ENCODE measurements at regions not wholly inside any gene's neighbourhood (a gene's known extent, or its start where the extent isn't known, plus 50 kb on each side); places are given as distances from the start of the nearest gene placed in this dataset.
A peak's percentile ranks its signal among the peaks of the same experiment; 100 is the strongest.

DNA sequence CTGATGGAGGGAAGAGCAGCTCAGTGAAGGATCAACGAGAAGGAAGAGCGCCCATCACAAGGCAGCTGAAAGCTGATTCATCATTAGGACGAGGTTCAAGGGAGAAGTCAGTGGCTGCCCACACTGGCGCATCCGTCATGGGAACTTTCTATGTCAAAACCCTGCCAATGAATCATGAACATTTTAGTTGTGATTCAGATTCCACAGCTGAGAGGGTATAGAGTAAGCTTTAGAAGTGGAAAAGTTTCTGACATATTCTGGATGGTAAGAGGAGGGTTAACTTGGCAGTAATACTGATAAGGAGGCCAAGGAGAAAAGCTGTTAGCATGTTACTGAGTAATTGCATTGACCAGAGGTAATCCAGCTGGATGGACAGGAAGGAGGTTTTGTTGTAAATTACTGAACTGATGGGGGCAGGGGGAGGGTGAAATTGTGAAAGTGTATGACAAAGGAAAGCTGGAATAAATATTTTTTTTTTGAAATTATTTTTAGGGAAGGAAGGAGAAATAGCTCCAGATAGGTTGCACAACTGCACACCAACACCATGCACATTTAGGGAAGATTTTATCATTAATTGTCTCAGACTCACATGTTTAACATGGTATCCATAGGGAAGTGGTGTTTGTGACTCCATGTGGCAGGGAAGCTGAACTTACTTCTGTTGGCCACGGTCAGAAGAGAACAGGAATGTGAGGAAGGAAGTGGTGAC is 78.3 kb upstream of the NRP1 start:
- peak; percentile 91 for DNase-seq (ENCODE audit: low read depth)

DNA sequence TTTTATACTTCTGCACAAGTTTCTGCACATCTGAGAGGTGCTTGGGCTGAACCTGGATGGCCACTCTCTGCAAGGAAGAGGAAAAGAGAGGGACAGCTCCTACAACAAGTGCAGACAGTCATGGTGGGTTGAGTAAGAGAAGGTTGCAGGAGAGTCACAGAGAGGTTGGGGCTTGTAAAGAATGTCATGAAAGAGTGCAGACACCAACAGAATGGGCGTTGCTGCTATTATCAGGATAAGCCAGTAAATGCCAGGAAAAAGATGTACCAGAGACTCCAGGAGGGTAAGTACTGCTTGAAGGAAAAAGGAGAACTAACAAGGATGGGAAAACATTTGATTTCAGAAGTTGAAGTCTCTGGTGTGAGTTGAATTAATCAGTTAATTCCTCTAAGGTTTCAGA is 77.8 kb upstream of the NRP1 start:
- DNase-seq (ENCODE audit: low read depth): no peak

DNA sequence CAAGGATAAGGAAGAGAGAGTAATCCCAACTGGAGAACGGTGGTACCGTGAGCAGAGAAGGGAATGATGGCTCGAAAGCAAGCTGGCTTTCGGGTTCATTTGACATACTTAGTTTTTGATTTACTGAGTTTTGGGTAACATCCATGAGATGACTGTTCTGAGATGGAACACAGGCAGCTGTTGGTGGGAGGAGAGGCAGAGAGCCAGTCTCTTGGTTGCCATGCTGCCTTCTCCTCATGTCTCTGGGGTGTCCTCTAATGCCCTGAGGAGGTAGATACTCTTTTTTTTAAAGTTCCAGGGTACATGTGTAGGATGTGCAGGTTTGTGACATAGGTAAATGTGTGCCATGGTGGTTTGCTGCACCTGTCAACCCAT is 76.4 kb upstream of the NRP1 start:
- DNase-seq (ENCODE audit: low read depth): no peak

DNA sequence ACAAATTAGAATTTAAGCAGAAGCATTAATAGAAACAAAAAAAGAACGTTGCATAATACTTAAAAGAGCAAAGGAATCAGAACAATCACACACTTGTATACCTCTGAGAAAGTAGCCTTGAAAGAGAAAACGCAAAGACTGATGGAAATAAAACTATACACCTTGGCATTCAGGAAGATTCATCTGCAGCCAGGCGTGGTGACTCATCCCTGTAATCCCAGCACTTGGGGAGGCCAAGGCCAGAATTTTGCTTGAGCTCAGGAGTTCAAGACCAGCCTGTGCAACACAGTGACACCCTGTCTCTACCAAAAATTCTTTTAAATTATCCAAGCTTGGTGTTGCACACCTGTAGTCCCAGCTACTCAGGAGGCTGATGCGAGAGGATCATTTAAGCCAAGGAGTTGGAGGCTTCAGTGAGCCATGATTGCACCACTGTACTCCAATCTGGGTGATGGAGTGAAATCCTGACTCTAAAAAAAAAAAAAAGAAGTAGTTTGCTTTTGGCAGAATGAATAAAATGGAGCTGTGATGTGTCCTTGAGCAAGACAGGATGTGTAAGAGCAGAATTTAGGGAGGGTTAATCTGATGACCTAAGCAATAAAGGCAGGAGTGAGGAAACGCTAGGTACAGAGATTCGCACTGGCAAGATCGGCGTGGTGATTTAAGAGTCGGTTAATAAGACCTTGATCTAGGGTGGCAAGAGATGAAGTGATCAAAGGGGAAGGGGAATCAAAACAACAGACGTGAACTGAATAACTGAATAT is 75.8 kb upstream of the NRP1 start:
- no peak for DNase-seq (ENCODE audit: low read depth)

DNA sequence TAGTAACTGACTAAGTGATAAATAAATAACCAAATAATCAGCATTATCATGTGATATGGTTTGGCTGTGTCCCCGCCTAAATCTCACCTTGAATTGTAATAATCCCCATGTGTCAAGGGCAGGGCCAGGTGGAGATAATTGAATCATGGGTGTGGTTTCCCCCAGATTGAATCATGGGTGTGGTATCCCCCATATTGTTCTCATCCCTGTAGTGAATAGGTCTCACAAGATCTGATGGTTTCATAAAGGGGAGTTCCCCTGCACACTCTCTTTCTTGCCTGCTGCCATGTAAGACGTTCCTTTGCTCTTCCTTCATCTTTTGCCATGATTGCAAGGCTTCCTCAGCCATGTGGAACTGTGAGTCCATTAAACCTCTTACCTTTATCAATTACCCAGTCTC is 72.1 kb upstream of the NRP1 start:
- DNase-seq (ENCODE audit: low read depth): no peak

DNA sequence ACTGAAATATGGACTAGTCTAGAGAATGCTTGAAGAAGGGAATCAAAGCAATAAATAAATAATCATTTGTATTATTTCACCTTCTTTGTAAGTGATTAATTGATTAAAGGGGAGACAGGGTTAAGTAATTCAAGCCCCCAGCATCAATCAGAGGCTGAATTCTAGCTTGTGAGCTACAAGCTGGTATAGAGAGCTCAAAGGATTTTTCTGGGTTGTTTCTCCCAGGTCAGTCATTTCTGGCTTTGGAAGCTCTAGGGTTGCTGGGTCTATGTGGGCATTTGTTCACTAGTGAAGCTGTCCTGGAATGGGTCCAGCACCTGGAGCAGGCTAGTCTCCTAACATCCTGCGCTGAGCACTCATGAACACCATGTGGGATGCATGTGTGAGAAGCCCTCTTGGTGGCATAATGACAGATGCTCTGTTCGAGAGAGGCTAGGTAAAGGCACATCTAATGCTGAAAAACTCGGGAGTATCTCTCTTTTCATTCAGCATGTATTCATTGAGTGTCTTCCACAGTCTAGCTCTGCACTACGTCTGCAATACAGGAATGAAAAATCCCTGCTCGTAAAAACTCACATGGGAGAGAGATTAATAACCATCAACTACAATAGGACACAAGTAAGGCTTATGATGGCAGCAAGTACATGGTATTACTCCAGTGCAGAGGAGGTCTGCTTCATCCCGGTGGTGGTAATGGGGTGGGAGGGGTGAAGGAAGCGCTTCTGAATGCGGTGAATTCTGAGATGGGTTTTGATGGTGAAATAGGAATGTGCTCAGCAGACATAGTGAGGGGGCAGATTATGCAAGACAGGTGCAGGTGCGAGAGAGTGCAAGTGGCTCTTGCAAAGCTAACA is 68.0 kb upstream of the NRP1 start:
- DNase-seq (ENCODE audit: low read depth): no peak

DNA sequence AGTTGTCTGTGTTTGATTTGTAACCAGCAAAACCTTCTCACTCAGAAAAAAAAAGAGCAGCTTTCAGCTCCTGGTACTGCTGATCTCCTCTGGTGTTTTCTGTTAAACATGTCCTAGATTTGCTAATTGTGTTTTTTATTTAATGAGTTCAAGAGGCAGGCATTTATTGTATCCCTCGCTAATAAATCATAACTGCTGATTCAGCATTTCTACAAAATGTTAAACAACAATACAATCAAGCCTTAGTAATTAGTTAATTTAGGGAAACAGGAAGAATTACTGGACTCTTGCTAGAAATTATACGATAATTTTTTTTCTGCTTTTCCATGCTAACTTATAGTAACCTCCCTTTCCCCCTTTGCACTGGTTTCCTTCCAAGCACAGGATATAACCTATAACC is 66.8 kb upstream of the NRP1 start:
- DNase-seq (ENCODE audit: low read depth): no peak

DNA sequence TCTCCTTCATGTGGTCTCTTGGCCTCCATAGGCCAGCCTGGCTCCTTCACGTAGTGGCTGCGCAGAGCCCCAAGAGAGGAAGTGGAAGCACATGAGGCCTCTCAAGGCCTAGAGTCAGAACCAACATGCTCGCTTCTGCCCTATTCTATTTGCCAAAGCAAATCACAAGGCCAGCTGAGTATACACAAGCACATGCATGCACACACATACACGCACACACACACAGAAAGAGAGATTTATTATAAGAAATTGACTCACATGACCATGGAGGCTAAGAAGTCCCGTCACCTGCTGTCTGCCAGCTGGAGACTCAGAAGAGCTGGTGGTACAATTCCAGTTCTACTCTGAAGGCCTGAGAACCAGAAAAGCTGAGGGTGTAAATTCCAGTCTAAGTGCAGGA is 64.3 kb upstream of the NRP1 start:
- no peak for DNase-seq (ENCODE audit: low read depth)

DNA sequence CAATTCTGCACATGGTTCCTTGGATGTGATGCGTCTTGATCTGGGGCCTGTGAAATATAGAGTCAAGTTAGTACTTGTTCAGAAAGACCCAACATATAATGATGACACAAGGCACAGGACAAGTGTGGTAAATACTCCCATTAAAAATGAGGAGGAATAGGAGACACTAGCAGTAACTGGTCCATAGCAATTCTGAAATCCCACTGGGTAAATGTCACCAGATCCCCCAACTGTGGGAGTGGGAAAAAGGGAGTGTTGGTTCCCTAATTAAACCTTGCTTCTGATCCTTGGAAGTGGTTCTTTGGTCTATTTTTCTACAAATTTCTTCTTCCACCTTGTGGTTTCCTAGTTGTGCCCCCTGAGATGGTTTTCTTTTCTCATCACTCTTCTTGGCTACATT is 62.5 kb upstream of the NRP1 start:
- no peak for DNase-seq (ENCODE audit: low read depth)

DNA sequence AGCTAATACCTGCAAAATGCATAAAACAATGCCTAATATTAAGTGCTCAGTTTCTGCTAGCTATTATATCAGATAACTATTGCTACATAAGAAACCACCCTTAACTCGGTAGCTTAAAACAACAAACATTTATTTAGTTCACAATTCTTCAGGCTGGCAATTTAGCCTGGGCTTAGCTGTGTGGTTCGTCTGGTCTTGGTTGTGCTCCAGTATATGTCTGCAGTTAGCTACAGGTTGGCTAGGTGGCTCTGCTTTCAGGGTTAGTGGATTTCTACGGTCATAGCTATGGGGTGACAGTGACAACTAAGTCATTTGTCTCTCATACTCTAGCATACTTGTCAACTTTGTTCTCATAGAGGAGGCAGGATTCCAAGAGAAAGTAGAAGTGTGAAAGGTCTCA is 61.8 kb upstream of the NRP1 start:
- no peak for DNase-seq (ENCODE audit: low read depth)

DNA sequence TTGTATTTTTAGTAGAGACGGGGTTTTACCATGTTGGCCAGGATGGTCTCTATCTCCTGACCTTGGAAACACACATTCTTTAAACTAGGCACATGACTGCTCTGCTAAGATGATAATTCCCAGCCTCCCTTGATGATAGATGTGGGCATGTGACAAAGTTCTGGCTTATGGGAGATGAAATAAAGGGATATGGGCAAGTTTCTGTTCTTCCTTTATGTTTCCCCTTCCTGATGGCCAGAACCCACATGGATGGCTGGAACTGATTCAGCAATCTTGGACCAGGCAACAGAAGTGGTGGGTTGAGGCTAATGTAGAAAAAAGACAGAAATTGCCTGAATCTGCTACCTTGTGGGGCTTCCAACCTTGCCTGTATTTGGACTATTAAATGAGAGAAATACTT is 60.7 kb upstream of the NRP1 start:
- DNase-seq (ENCODE audit: low read depth): no peak

DNA sequence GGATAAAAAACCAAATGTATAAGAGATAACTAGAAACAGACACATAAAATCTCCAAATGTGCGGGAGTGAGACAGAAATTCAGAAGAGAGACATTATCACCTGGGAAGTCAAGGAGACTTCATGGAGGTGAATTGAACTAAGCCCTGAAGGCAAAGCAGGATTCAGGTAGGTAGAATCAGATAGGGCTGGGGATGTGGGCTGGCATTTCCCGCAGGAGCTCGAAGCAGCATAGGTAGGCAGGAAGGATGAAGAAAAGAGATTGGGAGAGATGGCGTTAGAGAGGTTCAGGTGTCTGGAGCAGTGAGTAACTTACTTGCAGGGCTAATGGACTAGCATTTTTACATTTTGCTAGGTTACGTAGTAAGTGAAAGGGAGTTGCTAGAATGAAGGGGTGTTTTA is 58.2 kb upstream of the NRP1 start:
- no peak for DNase-seq (ENCODE audit: low read depth)

DNA sequence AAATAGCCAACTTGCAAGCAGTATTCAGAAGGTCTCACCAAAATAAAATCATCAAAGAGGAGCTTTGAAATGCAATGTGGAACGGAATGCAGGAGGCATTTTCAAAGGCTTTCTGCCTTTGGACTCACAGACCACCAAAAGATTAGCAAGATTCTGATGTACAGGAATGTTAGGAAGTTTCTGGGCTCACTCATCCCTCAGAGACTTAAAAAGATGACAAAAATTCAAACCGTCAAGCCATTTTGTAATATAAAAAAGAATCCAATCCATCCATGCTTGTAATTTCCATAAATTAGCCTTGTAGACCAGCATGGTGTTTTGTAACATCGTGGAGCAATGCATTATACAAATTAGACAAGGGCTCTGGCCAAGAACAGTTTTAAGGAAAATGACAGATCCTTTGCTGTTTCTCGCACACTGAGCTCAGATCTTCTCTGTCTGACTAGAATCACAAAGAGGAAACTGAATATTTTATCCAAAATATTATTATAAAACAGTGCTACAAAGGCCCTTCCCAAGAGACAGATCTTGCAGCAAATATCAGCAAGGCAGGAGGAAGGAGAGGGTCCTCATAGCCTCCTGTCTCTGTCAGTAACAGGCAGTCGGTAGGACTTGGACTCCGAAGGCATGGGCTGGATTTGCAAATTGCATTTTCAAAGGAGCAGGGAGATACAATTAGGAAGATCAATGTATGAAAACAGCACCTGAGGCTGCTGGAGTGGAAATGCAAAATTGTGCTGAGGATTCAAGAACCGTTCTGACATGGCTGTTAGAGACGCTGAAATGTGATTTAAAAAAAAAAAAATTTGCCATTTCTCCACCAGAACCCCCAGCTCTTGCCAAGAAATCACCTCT is 57.4 kb upstream of the NRP1 start:
- DNase-seq (ENCODE audit: low read depth): no peak

DNA sequence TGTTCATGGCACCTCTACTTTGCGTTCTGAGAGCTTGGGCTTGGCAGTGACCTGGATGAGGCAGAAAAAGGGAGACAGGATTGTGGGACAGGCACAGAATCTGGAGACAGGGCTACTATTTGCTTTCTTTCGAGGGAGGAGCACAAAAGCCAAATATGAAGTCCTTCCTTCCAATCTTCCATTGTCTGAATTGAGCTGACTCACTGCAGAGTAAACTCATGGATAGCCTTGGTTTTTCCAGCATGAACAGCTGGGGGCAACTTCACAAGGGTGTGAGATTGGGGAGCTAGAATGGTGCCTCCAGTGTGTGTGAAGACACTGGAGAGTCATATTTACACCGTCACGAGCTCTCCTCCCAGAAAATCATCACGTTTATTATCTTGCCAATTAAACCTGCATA is 55.6 kb upstream of the NRP1 start:
- DNase-seq (ENCODE audit: low read depth): no peak

DNA sequence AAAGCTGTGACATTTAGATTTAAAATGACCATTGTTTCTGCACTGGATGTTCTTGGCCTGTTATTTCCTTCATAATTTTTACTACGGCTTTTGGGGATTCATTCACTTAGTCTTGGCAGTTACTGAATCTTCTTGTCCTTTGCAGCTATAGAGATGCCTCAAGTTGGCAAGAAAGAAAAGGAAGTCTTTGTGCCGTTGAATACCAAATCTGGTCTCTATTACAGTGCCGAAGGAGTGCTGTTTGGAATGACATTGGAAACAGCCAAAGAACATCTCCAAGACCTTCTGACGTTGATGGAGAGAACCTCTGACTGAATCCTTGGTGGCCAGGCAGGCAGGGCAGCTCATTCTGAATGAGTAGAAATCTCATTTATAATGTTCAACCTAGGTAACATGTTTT is 54.3 kb upstream of the NRP1 start:
- no peak for DNase-seq (ENCODE audit: low read depth)

DNA sequence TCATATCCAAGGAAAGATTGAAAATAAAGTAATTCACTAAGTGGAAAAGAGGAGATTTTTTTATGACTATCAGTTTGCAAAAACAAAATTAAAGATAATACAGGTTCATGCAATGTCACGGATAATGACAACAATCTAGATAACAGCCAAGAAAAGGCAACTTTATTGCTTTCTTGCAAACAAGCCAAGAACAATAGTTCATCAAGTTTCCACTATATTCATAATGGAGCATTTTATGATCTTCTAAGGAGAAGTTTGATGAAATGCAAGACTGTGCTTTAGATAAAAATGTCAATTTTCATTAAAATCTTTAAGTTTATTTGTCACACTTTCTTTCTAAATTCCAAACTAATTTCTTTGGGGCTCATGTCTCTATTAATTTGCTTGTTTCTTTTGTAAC is 53.9 kb upstream of the NRP1 start:
- no peak for DNase-seq (ENCODE audit: low read depth)

DNA sequence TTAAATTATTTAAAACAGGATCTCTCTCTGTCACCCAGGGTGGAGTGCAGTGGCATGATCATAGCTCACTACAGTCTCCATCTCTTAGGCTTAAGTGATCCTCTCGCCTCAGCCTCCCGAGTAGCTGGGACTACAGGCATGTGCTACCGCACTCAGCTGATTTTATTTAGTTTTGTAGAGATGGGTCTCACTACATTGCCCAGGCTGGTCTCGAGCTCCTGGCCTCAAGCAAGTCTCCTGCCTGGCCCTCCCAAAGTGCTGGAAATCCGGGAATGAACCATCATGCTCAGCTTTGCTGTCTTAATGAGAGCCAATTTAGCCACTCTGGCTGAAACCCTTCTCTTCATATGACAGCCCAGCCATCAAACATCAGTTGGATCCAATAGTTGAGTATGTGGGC is 53.3 kb upstream of the NRP1 start:
- no peak for DNase-seq (ENCODE audit: low read depth)

DNA sequence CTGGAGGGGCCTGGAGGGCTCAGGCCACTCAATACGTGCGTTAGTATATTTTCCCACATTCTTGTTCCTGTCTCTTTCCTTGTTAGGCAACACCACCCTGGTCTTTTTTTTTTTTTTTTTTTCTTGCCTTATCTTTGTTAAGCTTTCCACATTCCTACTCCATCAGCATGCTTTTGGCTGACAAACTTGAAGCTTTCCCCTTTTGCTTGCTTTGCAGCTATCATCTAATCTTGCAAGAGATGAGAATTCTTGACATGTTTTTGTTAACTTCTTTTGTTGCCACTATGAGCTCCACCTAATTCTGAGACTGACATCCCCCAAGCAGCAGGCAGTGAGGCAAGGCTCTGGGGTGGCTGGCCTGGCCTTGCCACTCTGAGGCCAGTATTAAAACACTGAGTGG is 52.5 kb upstream of the NRP1 start:
- DNase-seq (ENCODE audit: low read depth): no peak

DNA sequence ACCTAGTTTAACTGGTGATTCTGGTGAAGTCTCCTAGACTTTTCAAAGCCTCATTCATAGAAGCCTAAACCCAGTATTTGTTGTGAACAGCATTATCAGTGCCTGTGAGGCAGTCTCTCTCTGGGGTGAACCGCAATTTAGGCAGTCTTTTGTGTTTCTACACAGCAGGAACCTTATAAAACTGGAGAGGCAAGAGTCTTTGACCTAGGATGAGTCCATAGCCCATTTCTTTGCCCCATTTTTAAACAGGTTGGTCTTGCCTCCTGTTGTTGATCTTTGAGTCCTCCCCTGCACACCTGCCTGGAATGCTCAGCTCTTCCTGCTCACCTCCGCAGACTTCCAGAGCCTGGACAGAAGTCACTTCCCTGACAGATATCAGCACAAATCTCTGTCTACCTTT is 51.2 kb upstream of the NRP1 start:
- DNase-seq (ENCODE audit: low read depth): no peak

DNA sequence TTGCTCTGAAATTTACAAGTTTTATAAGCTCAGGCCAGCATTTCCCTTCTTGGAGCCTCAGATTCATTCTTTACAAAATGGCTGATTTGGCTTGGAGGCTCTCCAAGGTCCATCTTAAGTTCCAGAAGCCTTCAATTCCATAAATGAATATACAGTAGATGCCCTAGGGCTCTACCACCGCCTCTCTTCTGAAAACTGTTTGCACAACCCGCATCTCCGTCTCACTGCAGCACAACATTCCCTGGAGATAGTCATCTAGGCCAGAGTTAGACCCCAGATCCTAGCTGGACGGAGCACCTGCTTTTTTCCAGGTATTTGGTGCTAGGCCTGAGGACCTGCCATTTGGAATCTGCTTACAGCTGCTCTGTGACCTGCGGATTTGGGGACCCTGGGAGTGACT is 50.5 kb upstream of the NRP1 start:
- no peak for DNase-seq (ENCODE audit: low read depth)
